LNCaP clone FGC (cell line): ENCODE measurements at regions not wholly inside any gene's neighbourhood (a gene's known extent, or its start where the extent isn't known, plus 50 kb on each side); places are given as distances from the start of the nearest gene placed in this dataset.

ENCODE experiments used
- DNase-seq: peaks from one replicate; pipeline ENCODE4 v3.0.0-alpha.2; 2011; ENCODE audit warnings: low read depth
- H3K4me3 ChIP-seq: 2 replicates; pipeline ENCODE4 v1.5.1; 2011; ENCODE audit warnings: mild to moderate bottlenecking, low read depth, low read length, control low read depth
- TF ChIP-seq, protein P1 (sequence below): IDR thresholded peaks from 2 replicates; pipeline ENCODE4 v1.5.1; 2012; ENCODE audit warnings: mild to moderate bottlenecking; ENCODE audit not compliant: control insufficient read depth, insufficient read depth; ENCODE audit errors: extremely low read depth

DNA sequence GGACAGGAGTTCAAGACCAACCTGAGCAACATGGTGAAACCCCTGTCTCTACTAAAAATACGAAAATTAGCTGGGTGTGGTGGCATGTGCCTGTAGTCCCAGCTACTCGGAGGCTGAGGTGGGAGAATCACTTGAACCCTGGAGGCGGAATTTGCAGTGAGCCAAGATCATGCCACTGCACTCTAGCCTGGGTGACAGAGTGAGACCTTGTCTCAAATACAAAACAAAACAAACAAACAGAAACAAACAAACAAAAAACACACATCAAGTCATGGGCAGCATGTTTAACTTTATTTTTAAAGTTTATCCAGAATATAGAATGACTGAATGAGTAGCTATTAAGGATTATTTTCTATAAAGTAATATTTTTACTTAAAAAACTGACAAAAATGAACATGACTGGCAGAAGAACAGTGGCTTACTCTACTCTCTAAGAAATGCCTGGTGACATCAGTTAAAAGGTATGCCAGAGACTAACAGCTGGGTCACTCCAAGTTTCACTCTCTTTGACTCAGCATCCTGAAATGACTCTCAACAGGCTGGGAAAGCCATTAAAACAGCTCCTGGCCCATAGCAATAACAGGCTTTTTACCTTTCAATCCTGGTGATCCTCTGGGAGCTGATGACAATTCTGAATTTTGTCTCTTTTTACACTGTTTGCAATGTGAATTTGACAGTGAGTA is 66.1 kb upstream of the FOXN2 start:
- H3K4me3 ChIP-seq = no peak overlapping the region
- TF ChIP-seq, protein P1, sequence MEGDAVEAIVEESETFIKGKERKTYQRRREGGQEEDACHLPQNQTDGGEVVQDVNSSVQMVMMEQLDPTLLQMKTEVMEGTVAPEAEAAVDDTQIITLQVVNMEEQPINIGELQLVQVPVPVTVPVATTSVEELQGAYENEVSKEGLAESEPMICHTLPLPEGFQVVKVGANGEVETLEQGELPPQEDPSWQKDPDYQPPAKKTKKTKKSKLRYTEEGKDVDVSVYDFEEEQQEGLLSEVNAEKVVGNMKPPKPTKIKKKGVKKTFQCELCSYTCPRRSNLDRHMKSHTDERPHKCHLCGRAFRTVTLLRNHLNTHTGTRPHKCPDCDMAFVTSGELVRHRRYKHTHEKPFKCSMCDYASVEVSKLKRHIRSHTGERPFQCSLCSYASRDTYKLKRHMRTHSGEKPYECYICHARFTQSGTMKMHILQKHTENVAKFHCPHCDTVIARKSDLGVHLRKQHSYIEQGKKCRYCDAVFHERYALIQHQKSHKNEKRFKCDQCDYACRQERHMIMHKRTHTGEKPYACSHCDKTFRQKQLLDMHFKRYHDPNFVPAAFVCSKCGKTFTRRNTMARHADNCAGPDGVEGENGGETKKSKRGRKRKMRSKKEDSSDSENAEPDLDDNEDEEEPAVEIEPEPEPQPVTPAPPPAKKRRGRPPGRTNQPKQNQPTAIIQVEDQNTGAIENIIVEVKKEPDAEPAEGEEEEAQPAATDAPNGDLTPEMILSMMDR = no peak
- peak; percentile 3 for DNase-seq

DNA sequence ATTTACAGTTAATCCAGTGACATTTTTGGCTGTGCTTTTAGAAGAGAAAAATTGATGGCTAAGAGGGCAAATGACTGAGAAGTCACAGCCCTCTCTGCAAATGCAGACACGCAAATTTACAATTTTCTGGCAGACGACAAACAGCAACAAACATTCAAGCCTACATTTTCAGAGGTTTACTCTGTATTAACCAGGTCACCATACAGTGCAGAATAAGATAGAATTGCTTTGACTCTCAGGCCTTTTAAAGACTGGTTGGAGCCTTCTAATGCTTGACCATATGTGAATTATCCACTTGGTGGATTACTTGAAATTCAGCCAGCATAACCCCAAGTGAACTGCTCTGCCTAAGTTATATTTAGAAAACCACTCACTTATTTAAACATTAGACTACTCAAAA is 65.5 kb upstream of the FOXN2 start:
- TF ChIP-seq, protein P1 = no peak
- peak; percentile 14 for DNase-seq
- H3K4me3 ChIP-seq = no peak overlapping the region

DNA sequence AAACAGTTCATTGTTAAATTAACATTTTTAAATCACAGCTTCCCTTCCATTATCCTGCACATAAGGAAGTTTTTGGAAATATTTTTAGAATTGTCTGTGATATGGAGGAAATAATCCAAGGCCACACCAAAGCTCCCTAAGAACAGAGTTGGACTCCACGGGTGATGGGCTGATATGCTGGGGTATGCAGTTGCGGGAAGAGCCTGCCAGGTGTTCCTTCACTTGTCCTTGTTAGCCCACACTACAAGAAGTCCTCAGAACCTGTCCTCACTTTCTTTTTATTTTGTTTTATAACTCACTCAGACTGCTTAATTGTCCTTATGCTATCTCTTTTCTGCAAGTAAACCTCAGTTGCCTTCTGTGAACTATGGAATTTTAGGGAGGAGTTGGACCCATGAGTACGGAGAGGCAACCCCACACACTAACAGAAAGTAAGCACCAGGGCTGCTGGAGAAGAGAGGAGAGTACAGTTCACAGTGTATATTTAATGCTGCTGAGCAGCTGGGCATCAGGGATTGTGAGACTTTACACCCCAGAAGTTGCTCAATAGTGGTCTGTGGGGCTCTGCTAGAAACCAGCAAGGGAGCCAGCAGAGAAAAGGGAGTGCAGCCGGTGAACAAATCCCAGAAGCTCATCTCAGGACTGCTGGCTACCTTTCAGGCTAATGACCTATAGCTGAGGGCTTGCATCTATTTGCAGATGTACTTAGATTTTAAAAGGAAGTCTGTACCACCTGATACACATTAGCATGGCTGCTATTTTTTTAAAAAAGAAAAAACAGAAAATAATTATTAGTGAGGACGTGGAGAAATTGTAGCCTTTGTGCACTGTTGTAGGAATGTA is 64.6 kb upstream of the FOXN2 start:
- DNase-seq = no peak
- TF ChIP-seq, protein P1 = no peak
- no peak overlapping the region for H3K4me3 ChIP-seq

DNA sequence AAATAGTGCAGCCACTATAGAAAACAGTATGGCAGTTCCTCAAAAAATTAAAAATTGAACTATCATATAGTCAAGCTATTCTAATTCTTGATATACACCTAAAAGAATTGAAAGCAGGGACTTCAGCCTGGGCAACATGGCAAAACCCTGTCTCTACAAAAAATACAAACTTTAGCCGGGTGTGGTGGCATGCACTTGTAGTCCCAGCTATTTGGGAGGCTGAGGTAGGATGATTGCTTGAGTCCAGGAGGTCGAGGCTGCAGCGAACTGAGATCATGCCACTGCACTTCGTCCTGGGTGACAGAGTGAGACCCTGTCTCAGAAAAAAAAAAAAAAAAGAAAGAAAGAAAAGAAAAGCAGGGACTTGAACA is 64.0 kb upstream of the FOXN2 start:
- no peak overlapping the region for H3K4me3 ChIP-seq
- TF ChIP-seq, protein P1 = no peak
- no peak for DNase-seq

DNA sequence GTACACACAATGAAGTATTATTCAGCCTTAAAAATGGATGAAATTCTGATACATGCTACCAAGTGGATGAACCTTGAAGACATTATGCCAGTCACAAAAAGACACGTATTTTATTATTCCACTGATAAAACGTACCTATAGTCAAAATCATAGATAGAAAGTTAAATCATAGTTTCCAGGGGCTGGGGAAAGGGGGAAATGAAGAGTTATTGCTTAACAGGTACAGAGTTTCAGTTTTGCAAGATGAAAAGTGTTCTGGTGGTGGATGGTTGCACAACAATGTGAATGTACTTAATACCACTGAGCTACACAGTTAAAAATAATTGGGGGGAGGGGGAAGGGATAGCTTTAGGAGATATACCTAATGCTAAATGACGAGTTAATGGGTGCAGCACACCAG is 63.5 kb upstream of the FOXN2 start:
- DNase-seq = no peak

DNA sequence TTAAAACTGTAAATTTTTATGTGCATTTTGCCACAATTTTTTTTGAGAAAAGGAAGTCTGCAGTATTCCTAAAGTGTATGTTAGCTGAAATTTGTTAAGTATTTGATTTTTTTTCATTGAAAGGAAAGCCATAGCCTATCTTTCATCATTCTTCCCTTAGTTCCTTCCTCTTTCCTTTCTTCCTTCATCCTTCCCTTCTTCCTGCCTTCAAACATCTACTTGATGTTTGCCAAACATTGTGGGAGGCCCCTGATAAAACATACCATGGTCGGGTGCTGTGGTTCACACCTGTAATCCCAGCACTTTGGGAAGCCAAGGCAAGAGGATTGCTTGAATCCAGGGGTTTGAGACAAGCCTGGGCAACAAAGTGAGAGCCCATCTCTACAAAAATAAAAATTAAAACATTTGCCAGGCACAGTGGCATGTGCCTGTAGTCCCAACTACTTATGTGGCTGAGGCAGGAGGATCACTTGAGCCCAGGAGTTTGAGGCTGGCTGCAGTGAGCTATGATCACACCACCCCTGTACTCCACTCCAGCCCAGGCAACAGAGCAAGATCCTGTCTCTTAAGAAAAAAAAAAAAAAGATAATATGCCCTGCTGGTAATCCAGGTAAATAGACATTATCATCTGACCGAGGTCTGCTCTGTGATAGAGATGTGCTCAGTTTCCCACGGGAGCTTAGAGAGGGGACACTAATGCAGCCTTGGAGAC is 62.9 kb upstream of the FOXN2 start:
- no peak overlapping the region for H3K4me3 ChIP-seq
- no peak for DNase-seq
- TF ChIP-seq, protein P1 = no peak

More for the DNA sequence above, 63.5 kb upstream of the FOXN2 start:
- no peak overlapping the region for H3K4me3 ChIP-seq
- TF ChIP-seq, protein P1 = no peak
